HEK293 (cell line): ENCODE measurements at regions not wholly inside any gene's neighbourhood (a gene's known extent, or its start where the extent isn't known, plus 50 kb on each side); places are given as distances from the start of the nearest gene placed in this dataset.

ENCODE experiments used
- IKZF3 ChIP-seq: fragments of 450-650 bp; IDR thresholded peaks from 2 replicates; pipeline ENCODE4 v1.5.0; 2018; ENCODE audit warnings: missing biosample characterization, mild to moderate bottlenecking, missing genetic modification characterization, moderate library complexity
- YY1 ChIP-seq: fragments of 450-650 bp; formaldehyde crosslinking; IDR thresholded peaks from 2 replicates; pipeline ENCODE4 v1.5.1; 2018; ENCODE audit warnings: missing biosample characterization, missing genetic modification characterization
- ZBTB11 ChIP-seq: fragments of 450-650 bp; formaldehyde crosslinking; conservative IDR thresholded peaks from 2 replicates; pipeline ENCODE4 v1.5.1; 2016; ENCODE audit warnings: low read depth, missing biosample characterization, missing genetic modification characterization
- ZNF391 ChIP-seq: fragments of 450-650 bp; formaldehyde crosslinking; IDR thresholded peaks from 2 replicates; pipeline ENCODE4 v1.5.1; 2016; ENCODE audit warnings: low read depth, missing biosample characterization, missing genetic modification characterization, borderline replicate concordance
- ZNF473 ChIP-seq: fragments of 450-650 bp; formaldehyde crosslinking; IDR thresholded peaks from 2 replicates; pipeline ENCODE4 v1.5.1; 2017; ENCODE audit warnings: missing biosample characterization, missing genetic modification characterization
- TF ChIP-seq, protein P1 (sequence below): fragments of 450-650 bp; formaldehyde crosslinking; IDR thresholded peaks from 2 replicates; pipeline ENCODE4 v1.5.1; 2016; ENCODE audit warnings: missing biosample characterization, missing genetic modification characterization
- TF ChIP-seq, protein P2 (sequence below): fragments of 450-650 bp; formaldehyde crosslinking; IDR thresholded peaks from 2 replicates; pipeline ENCODE4 v1.5.1; 2016; ENCODE audit warnings: missing biosample characterization, missing genetic modification characterization

DNA sequence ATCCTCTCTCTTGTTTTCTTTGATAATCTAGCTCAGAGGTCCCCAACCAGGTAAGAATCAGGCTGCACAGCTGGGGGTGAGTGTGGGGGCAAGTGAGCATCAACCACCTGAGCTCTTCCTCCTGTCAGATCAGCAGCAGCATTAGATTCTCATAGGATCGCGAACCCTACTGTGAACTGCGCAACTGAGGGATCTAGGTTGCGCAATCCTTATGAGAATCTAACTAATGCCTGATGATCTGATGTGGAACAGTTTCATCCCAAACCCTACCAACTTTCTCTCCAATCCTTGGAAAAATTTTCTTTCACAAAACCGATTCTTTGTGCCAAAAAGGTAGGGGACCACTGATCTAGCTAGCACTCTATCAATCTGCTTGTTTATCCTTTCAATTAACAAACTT, 678.3 kb downstream of the CBLN2 start:
- TF ChIP-seq IKZF3 (tag by site-specific recombination): no peak
- no peak for TF ChIP-seq YY1 (tag by site-specific recombination)
- TF ChIP-seq, protein P1, sequence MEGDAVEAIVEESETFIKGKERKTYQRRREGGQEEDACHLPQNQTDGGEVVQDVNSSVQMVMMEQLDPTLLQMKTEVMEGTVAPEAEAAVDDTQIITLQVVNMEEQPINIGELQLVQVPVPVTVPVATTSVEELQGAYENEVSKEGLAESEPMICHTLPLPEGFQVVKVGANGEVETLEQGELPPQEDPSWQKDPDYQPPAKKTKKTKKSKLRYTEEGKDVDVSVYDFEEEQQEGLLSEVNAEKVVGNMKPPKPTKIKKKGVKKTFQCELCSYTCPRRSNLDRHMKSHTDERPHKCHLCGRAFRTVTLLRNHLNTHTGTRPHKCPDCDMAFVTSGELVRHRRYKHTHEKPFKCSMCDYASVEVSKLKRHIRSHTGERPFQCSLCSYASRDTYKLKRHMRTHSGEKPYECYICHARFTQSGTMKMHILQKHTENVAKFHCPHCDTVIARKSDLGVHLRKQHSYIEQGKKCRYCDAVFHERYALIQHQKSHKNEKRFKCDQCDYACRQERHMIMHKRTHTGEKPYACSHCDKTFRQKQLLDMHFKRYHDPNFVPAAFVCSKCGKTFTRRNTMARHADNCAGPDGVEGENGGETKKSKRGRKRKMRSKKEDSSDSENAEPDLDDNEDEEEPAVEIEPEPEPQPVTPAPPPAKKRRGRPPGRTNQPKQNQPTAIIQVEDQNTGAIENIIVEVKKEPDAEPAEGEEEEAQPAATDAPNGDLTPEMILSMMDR (tag by site-specific recombination): no peak
- TF ChIP-seq ZNF391 (tag by site-specific recombination): no peak
- no peak for TF ChIP-seq ZBTB11 (tag by site-specific recombination)
- no peak for TF ChIP-seq ZNF473 (tag by site-specific recombination)
- TF ChIP-seq, protein P2, sequence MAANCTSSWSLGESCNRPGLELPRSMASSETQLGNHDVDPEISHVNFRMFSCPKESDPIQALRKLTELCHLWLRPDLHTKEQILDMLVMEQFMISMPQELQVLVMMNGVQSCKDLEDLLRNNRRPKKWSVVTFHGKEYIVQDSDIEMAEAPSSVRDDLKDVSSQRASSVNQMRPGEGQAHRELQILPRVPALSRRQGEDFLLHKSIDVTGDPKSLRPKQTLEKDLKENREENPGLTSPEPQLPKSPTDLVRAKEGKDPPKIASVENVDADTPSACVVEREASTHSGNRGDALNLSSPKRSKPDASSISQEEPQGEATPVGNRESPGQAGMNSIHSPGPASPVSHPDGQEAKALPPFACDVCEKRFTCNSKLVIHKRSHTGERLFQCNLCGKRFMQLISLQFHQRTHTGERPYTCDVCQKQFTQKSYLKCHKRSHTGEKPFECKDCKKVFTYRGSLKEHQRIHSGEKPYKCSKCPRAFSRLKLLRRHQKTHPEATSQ: no peak
